ENCODE measurements at regions not wholly inside any gene's neighbourhood (a gene's known extent, or its start where the extent isn't known, plus 50 kb on each side); places are given as distances from the start of the nearest gene placed in this dataset.
"Not testable (repeated sequence)": the region's sequence is repeated elsewhere in the genome, so short reads cannot be mapped to it uniquely, and the experiment has no call there.

DNA sequence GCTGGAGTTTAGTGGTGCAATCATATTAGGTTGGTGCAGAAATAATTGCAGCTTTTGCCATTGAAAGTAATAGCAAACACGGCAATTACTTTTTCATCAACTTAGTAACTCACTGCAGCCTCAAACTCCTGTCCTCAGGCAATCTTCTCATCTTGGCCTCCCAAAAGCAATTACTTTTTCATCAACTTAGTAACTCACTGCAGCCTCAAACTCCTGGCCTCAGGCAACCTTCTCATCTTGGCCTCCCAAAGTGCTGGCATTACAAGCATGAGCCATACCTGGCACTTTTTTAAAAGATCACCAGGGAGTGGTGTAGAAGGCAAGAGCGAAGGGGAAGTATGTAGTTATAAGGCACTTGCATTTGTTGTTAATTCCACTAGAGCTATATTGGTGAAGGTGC is 491.1 kb upstream of the ADGRL3 start:
- DNase-seq, result no peak

- no peak for DNase-seq
Measured at GRCh38 chr4:60718874-60719273, 481.3 kb upstream of the ADGRL3 start.

DNA sequence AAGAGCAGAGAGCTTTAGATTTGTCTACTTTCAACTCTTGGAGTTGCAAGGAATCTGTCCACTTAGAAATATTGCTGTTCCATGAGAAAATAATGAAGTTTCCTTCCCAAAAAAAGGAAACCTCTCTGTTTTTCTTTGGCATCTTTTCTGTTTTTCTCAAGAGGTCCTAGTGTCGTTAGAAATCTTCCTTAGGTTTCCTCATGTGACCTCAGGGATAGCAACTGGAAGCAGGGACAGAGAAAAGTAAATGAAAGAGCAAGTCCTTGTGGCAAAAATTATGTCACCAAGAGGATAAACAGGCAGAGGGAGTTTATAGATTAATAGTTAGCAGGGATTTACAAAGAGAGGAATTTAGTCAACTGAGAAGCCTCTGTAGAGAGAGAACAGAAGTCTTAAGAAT is 478.4 kb upstream of the ADGRL3 start:
- no peak for DNase-seq

DNA sequence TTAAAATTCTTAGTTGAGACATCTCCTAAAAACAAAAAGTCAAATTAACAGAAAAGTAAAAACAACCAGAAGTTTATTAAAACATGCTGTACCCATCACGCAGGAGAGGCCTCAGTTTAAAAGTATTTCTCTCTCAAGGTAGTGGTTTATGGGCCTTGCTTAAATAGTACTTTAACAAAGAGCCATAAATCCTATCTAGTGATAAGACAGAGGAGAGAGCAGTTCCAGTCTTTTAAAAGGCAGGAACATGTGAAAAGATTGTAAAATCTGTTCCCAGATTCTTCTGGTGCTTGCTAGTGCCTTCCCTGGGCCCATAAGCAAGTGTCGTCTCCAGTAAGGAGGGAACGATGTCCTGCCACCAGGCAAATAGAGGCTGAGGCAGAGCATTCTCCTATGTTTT is 476.3 kb upstream of the ADGRL3 start:
- DNase-seq, result no peak

DNA sequence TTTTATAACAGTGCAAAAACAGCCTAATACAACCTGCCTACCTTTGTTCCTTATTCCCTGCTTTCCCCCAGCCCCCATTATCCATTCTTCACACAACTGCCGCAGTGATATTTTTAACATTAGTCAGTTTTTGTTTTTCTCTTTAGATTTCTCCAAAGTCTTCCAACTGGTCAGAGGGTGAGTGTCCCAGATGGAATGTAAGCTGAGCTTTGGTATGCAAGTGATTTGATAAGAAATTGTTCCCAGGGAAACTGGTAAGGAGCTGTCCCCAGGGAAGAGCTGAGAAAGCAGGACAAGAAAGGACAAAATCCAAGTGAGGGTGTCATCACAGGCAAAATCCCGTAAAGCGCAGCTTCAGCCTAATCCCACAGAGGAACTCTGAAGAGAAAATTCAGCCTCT is 475.5 kb upstream of the ADGRL3 start:
- DNase-seq, result no peak

- DNase-seq, result no peak
Measured at GRCh38 chr4:60726779-60727178, 473.3 kb upstream of the ADGRL3 start.

GRCh38 chr4:60729194-60729593 is 470.9 kb upstream of the ADGRL3 start:
- DNase-seq, result no peak

DNA sequence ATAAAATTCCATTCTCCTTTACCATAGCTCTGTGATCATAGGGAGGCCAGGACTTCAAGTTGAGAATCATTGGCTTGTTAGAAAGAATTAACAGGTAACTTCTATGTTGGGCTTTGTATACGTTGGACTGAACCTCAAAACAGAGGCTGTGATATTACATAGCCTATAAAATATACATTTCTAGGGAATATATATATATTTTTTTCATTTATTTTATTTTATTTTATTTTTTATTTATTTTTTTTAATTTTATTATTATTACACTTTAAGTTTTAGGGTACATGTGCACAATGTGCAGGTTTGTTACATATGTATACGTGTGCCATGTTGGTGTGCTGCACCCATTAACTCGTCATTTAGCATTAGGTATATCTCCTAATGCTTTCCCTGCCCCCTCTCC is 470.4 kb upstream of the ADGRL3 start:
- not testable (repeated sequence) for DNase-seq

GRCh38 chr4:60737858-60738257 is 462.3 kb upstream of the ADGRL3 start:
- no peak for DNase-seq

- DNase-seq, result no peak
Measured at GRCh38 chr4:60743654-60744053, 456.5 kb upstream of the ADGRL3 start.

GRCh38 chr4:60744767-60745166 is 455.4 kb upstream of the ADGRL3 start:
- DNase-seq, result no peak

GRCh38 chr4:60745800-60746571 is 454.1 kb upstream of the ADGRL3 start:
- DNase-seq, result no peak

DNA sequence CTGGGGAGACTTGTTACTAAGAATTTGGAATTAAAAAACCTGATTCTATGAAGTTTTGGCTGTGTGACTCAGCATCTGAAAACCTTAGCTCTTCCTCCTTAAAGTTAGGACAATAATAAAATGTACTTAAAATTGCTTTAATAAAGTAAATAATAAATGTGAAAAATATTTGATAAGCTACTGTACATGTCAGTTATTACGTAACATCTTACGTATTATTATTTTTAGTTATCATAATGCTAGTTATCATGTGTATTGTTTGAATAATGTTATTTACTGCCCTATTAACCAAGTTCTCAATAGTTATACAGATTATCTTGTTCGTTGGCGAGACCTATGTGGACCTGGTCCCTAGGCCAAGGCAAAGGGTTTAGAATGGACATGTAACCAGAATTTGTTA is 449.2 kb upstream of the ADGRL3 start:
- no peak for DNase-seq

DNA sequence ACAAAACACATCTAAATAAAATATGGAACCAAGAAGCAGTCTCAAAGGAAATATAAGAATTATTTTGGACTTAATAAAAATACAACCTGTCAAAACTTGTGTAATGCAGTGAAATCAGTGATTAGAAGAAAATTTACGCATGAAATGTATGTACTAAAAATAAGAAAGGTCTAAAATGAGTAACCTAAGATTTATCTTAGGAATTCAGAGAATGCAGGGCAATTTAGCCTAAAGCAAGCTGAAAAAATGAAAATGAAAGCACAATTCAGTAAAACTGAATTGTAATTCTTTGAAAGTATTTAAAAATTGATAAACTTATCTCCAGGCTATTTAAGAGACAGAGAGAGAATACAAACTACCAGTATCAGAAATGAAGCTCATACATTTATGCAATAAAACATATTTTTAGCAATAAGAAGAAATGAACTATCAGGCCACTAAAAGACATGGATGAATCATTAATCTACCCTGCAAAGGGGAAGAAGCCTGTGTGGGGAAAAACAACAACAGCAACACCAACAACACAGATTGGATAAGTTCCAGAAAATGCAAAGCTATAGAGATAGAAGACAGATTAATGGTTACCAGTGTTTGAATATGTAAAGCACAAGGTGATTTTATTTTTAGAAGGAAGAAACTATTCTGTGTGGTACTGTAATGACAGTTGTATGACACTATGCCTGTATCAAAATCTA is 442.0 kb upstream of the ADGRL3 start:
- DNase-seq, result no peak

DNA sequence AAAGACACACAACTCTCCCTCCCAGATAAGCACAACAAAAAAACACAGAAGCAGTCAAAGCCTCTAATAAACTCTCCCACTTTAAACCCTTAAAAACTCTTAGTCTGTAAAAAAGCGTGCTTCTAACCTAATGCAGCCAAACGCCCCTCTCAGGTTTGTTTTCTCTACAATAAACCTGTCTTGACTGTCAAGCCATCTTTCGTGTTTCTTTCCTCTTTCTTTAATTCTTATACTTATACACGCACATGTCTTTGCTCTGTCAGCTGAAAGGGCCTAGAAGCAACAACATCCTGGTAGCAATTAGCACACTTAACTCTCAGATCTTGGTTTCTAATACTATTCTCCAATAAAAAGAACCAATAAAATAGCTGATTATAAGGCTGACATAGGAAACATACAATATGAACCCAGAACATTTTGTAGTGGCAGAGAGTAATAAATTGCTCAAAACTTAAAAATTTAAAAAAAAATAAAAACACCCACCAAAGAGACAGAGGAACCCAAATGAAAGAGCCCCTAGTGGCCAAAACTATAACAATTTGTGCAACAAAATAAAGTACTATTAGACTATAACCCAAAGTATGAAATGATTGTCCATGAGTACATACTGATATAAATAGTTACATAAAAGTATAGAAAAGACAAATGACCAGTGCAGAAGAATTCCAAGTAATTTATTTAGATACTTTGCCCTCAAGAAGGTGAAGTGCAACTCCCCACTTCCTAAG is 440.4 kb upstream of the ADGRL3 start:
- DNase-seq, result no peak

DNA sequence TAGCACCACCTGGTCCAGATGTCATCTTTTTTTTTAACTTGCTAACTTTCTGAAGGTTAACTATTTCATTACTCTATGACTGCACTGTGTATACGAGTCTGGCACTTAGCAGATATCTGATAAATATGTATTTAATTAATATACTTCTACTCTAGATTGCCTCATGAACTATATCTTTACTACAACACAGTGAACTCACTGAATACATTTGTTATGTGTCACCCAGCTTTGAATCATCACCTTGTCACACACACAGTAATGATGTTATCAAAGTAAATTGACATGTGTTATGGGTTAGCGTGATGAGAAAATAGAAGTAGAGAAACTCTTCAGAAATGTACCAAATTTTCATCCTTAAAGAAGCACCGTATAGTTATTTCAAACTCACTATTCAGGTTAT is 419.3 kb upstream of the ADGRL3 start:
- no peak for DNase-seq

- DNase-seq, result no peak
Measured at GRCh38 chr4:60790608-60791007, 409.5 kb upstream of the ADGRL3 start.

DNA sequence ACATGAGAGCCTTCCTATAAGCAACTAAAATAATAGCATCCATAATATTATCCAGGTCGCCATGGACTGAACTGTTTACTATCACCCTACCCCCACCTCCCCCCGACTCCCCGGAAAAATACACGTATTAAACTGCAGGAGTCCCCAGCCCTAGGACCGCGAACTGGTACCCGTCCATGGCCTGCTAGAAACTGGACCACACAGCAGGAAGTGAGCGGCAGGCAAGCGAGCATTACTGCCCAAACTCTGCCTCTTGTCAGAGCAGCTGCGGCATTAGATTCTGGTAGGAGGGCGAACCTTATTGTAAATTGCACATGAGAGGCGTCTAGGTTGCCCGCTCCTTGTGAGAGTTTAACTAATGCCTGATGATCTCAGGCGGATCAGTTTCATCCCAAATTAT is 405.8 kb upstream of the ADGRL3 start:
- DNase-seq, result no peak

DNA sequence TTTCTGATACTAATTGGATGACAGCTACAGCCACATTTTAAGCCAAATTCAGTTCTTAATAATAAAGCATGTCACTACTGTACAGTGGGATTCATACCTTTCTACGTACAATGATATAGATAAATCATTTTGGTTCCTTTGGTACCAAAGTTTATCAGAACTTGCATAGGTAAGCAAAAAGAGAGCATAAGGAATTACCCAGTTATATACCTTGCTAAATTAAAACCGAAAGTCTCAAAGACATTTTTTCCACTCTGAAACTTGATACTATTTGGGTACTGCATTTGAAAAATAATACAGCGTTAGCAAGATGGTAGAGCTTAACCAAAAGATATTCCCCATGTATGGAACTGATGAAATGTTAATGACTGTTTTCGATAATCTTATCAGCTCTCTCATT is 400.9 kb upstream of the ADGRL3 start:
- DNase-seq, result no peak

- DNase-seq, result no peak
Measured at GRCh38 chr4:60800701-60801100, 399.4 kb upstream of the ADGRL3 start.

GRCh38 chr4:60805500-60806313 is 394.4 kb upstream of the ADGRL3 start:
- peak in 1 of 2 donors; percentile 3 for DNase-seq

DNA sequence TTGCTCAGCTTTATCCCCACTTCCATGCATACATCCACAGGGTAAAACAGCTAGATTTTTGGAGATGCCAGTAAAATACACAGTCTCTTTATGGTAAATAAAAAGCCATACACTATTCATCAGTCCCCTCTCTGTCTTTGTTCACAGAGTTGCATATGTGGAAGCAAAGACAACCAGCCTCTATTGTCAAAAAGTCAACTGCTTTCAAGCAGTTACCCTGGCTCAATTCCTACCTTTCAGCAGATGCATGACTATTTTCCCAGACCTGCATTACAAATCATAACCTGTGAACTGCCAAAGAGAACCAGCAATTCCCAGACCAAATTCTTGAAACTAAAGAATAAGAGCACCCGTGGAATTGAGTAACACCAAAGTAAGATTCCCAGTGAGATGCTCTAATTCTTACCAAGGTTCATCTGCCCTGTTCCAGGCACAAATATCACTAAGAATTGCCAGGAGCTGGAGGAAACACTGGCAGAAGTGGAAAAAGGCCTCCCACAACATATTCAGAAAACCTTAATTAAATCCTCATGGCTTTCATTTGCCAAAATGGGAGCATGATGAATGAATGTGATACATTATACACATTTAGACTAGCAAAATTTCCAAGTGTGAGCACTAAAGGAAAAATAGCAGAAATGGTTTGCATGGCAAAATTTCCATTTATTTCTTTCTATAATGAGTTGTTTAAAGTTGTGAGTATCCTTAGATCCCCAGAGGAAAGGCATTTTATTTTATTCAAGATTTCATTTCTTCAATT is 391.2 kb upstream of the ADGRL3 start:
- no peak for DNase-seq
